ENCODE measurements at regions not wholly inside any gene's neighbourhood (a gene's known extent, or its start where the extent isn't known, plus 50 kb on each side); places are given as distances from the start of the nearest gene placed in this dataset.

- Histone ChIP-seq H3K4me1 (no peaks in the 10 kb centered on the region), H3K36me3 (no peaks in the 10 kb centered on the region), H3K9me3 (peaks cover 0 to 12% of the 10 kb centered on the region in 2 donors), H3K27ac (no peak overlapping the region), H3K4me3 (no peak overlapping the region), H3K27me3 (no peaks in the 10 kb centered on the region)
- DNase-seq (no peak), ATAC-seq (no peak)
- no peak for TF ChIP-seq CTCF (IDR thresholded peaks at IDR 0.05)
- intact Hi-C loops (cut with DNase I), result no loop called here
Measured at GRCh38 chr12:31820832-31821231, 92.0 kb upstream of the AMN1 start.

GRCh38 chr12:31819427-31819826 is 90.6 kb upstream of the AMN1 start:
- H3K36me3 ChIP-seq, result no peaks in the 10 kb centered on the region
- intact Hi-C loops (cut with DNase I), result no loop called here
- TF ChIP-seq CTCF (IDR thresholded peaks at IDR 0.05), result no peak
- ATAC-seq, result no peak
- no peak for DNase-seq
- H3K4me3 ChIP-seq, result no peak overlapping the region
- H3K27ac ChIP-seq, result no peak overlapping the region
- no peaks in the 10 kb centered on the region for H3K27me3 ChIP-seq
- H3K9me3 ChIP-seq, result peaks cover 0 to 2% of the 10 kb centered on the region in 2 donors
- no peaks in the 10 kb centered on the region for H3K4me1 ChIP-seq

GRCh38 chr12:31818623-31819268 is 89.9 kb upstream of the AMN1 start:
- Histone ChIP-seq H3K4me1 (no peaks in the 10 kb centered on the region), H3K9me3 (no peaks in the 10 kb centered on the region), H3K4me3 (no peak overlapping the region), H3K36me3 (no peaks in the 10 kb centered on the region), H3K27me3 (no peaks in the 10 kb centered on the region), H3K27ac (no peak overlapping the region)
- ATAC-seq (no peak), DNase-seq (no peak)
- intact Hi-C loops (cut with DNase I), result no loop called here
- TF ChIP-seq CTCF (IDR thresholded peaks at IDR 0.05), result no peak

GRCh38 chr12:31817120-31817519 is 88.3 kb upstream of the AMN1 start:
- Histone ChIP-seq H3K36me3 (no peaks in the 10 kb centered on the region), H3K9me3 (no peaks in the 10 kb centered on the region), H3K4me1 (no peaks in the 10 kb centered on the region), H3K4me3 (no peak overlapping the region), H3K27me3 (no peaks in the 10 kb centered on the region), H3K27ac (no peak overlapping the region)
- TF ChIP-seq CTCF (IDR thresholded peaks at IDR 0.05), result no peak
- ATAC-seq (no peak), DNase-seq (no peak)
- intact Hi-C loops (cut with DNase I), result no loop called here

GRCh38 chr12:31815096-31815495 is 86.3 kb upstream of the AMN1 start:
- no peaks in the 10 kb centered on the region for H3K9me3 ChIP-seq
- no peak for TF ChIP-seq CTCF (IDR thresholded peaks at IDR 0.05)
- H3K4me3 ChIP-seq, result no peak overlapping the region
- no peaks in the 10 kb centered on the region for H3K36me3 ChIP-seq
- ATAC-seq, result no peak
- no peaks in the 10 kb centered on the region for H3K27me3 ChIP-seq
- H3K27ac ChIP-seq, result no peak overlapping the region
- intact Hi-C loops (cut with DNase I), result no loop called here
- peaks cover 0 to 3% of the 10 kb centered on the region in 2 donors for H3K4me1 ChIP-seq
- DNase-seq, result no peak
